Mesenchymal stem cell (in vitro differentiated cells and primary cell): ENCODE measurements at regions not wholly inside any gene's neighbourhood (a gene's known extent, or its start where the extent isn't known, plus 50 kb on each side); places are given as distances from the start of the nearest gene placed in this dataset.

Experiments
- DNase-seq: peaks from one replicate; pipeline ENCODE4 v3.0.0-alpha.2; 2013
- H2AFZ ChIP-seq: one replicate; pipeline ENCODE4 v1.6.1; 2013; ENCODE audit warnings: low read depth, mild to moderate bottlenecking, control low read depth, inconsistent platforms, low read length, moderate library complexity
- H2AK5ac ChIP-seq: 2 replicates; pipeline ENCODE4 v1.6.1; 2013; ENCODE audit warnings: low read length, moderate library complexity, mild to moderate bottlenecking, inconsistent platforms; ENCODE audit not compliant: severe bottlenecking
- H2BK120ac ChIP-seq: one replicate; pipeline ENCODE4 v1.6.1; 2013; ENCODE audit warnings: low read depth, mild to moderate bottlenecking, inconsistent platforms, low read length, moderate library complexity
- H2BK12ac ChIP-seq, 2 experiments: one replicate each; pipeline ENCODE4 v1.6.1; 2013; ENCODE audit warnings: inconsistent platforms in 2 of 2, low read length in 2 of 2, mild to moderate bottlenecking in 2 of 2, moderate library complexity in 2 of 2, control low read depth in 1 of 2
- H2BK15ac ChIP-seq: one replicate; pipeline ENCODE4 v1.6.1; 2013; ENCODE audit warnings: mild to moderate bottlenecking, low read depth, inconsistent platforms; ENCODE audit not compliant: poor library complexity, severe bottlenecking
- H2BK5ac ChIP-seq: 2 replicates; pipeline ENCODE4 v1.6.1; 2013; ENCODE audit warnings: low read depth, mild to moderate bottlenecking, low read length, control low read depth, inconsistent platforms; ENCODE audit not compliant: poor library complexity, severe bottlenecking
- H3K14ac ChIP-seq, 2 experiments: one replicate each; pipeline ENCODE4 v1.6.1; 2013; ENCODE audit warnings: inconsistent platforms in 2 of 2, low read length in 2 of 2, control low read depth in 1 of 2, mild to moderate bottlenecking in 1 of 2, moderate library complexity in 1 of 2
- H3K18ac ChIP-seq, 2 experiments: one replicate each; pipeline ENCODE4 v1.6.1; 2013; ENCODE audit warnings: inconsistent platforms in 2 of 2, low read length in 2 of 2, control low read depth in 1 of 2, low read depth in 1 of 2, mild to moderate bottlenecking in 1 of 2
- H3K23ac ChIP-seq, 2 experiments: one replicate each; pipeline ENCODE4 v1.6.1; 2013; ENCODE audit warnings: inconsistent platforms in 2 of 2, low read length in 2 of 2, mild to moderate bottlenecking in 2 of 2, moderate library complexity in 2 of 2, control low read depth in 1 of 2
- H3K27ac ChIP-seq: 2 replicates; pipeline ENCODE4 v1.5.1; 2013; ENCODE audit warnings: mild to moderate bottlenecking, moderate library complexity, low read length, control low read depth, inconsistent platforms; ENCODE audit not compliant: poor library complexity, severe bottlenecking
- H3K27me3 ChIP-seq, 2 experiments: 2 replicates each; pipeline versions ENCODE4 v1.6.1 to v1.7.0; 2013; ENCODE audit warnings: low read length in 2 of 2, mild to moderate bottlenecking in 2 of 2, moderate library complexity in 2 of 2, control low read depth in 1 of 2, inconsistent platforms in 1 of 2; ENCODE audit not compliant: control insufficient read depth in 1 of 2, insufficient read depth in 1 of 2
- H3K36me3 ChIP-seq, 2 experiments: 2 replicates each; pipeline versions ENCODE4 v1.6.1 to v1.7.0; 2013; ENCODE audit warnings: low read length in 2 of 2, control low read depth in 1 of 2, inconsistent platforms in 1 of 2, low read depth in 1 of 2, mild to moderate bottlenecking in 1 of 2; ENCODE audit not compliant: insufficient read depth in 2 of 2, control insufficient read depth in 1 of 2
- H3K4ac ChIP-seq, 2 experiments: one replicate each; pipeline ENCODE4 v1.6.1; 2013; ENCODE audit warnings: inconsistent platforms in 2 of 2, low read length in 2 of 2, mild to moderate bottlenecking in 2 of 2, moderate library complexity in 2 of 2, control low read depth in 1 of 2, low read depth in 1 of 2
- H3K4me1 ChIP-seq: 2 replicates; pipeline ENCODE4 v1.6.1; 2013; ENCODE audit warnings: low read depth, low read length, control low read depth; ENCODE audit not compliant: control insufficient read depth, insufficient read depth
- H3K4me2 ChIP-seq: 2 replicates; pipeline ENCODE4 v1.6.1; 2013; ENCODE audit warnings: low read length, mild to moderate bottlenecking, inconsistent platforms; ENCODE audit not compliant: poor library complexity, severe bottlenecking
- H3K4me3 ChIP-seq, 2 experiments: 2 replicates each; pipeline versions ENCODE4 v1.5.1 to v1.7.0; 2013; ENCODE audit warnings: low read length in 2 of 2, mild to moderate bottlenecking in 2 of 2, control low read depth in 1 of 2, low read depth in 1 of 2; ENCODE audit not compliant: insufficient read depth in 1 of 2
- H3K79me1 ChIP-seq: replicated peaks from 2 replicates; pipeline ENCODE4 v1.6.1; 2013; ENCODE audit warnings: mild to moderate bottlenecking, control low read depth, low read length, inconsistent platforms; ENCODE audit not compliant: poor library complexity, severe bottlenecking
- H3K9ac ChIP-seq: 2 replicates; pipeline ENCODE4 v1.7.0; 2013; ENCODE audit warnings: mild to moderate bottlenecking, low read length, moderate library complexity
- H3K9me3 ChIP-seq: 2 replicates; pipeline ENCODE4 v1.7.0; 2013; ENCODE audit warnings: mild to moderate bottlenecking, low read length; ENCODE audit not compliant: control insufficient read depth
- H4K8ac ChIP-seq: one replicate; pipeline ENCODE4 v1.6.1; 2013; ENCODE audit warnings: inconsistent platforms, mild to moderate bottlenecking, low read length, moderate library complexity
- H4K91ac ChIP-seq: one replicate; pipeline ENCODE4 v1.6.1; 2013; ENCODE audit warnings: mild to moderate bottlenecking, low read length, inconsistent platforms
- WGBS: methylation state at CpG from one replicate; pipeline ENCODE4 v1.1.7; 2013; ENCODE audit warnings: mixed read lengths; 5-methylcytosine and 5-hydroxymethylcytosine counted together

DNA sequence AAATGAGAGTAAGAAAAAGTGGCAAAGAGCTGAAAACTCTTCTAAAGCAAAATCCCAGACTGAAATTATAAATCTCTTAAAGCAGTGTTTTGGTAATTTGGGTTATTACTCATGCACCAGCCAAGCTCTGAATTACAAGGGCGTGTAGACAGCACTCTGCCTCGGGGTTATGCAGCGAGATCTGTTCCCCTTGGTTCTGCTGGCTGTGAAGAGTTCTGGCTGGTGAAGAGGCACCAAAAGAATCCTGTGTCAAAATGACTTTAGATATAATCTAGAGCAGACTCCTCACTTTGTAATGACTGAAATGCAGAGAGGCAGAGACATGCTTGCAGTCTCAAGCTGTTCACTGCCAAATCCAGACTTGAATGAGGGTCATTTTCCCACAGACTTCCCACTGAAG lies 461.8 kb upstream of the CXADR start:
- H4K8ac ChIP-seq: no peak overlapping the region
- H2AK5ac ChIP-seq: no peak overlapping the region
- H3K18ac ChIP-seq: no peak overlapping the region
- H3K9ac ChIP-seq: no peak overlapping the region
- H2BK120ac ChIP-seq: no peak overlapping the region
- no peak overlapping the region for H3K4ac ChIP-seq
- H3K36me3 ChIP-seq: no peaks in the 10 kb centered on the region
- DNase-seq: no peak
- H3K27ac ChIP-seq: peak overlapping the region; percentile 35
- no peak overlapping the region for H2AFZ ChIP-seq
- H3K4me3 ChIP-seq: no peak overlapping the region
- 31% methylated on average over 3 of the region's 3 CpGs for WGBS
- H2BK12ac ChIP-seq: no peak overlapping the region
- H3K4me1 ChIP-seq: peaks cover 2% of the 10 kb centered on the region
- no peak overlapping the region for H3K23ac ChIP-seq
- no peak overlapping the region for H3K4me2 ChIP-seq
- no peaks in the 10 kb centered on the region for H3K27me3 ChIP-seq
- no peaks in the 10 kb centered on the region for H3K9me3 ChIP-seq
- H3K79me1 ChIP-seq: no peaks in the 10 kb centered on the region
- H3K14ac ChIP-seq: no peak overlapping the region
- no peak overlapping the region for H4K91ac ChIP-seq
- H2BK15ac ChIP-seq: no peak overlapping the region
- H2BK5ac ChIP-seq: no peak overlapping the region

DNA sequence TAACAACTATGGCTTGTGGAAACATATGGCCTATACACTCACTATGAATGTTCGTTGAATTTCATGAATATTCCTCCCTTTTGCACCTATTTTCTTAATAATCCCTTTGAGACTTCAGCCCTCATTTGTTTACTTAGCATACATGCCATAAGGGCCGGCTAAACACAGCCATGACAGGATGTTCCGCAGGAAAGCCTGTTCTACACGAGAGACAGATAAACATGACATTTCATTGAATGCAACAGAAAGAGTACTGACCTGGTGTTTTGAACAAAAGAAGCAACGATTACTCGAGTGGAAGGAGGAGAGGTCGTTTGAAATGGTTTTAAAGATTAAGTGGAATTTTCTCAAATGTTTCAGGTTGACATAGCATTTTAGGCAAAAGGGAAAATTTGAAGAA lies 459.5 kb upstream of the CXADR start:
- no peak overlapping the region for H3K4me3 ChIP-seq
- H3K4me2 ChIP-seq: no peak overlapping the region
- H3K36me3 ChIP-seq: no peaks in the 10 kb centered on the region
- H3K14ac ChIP-seq: no peak overlapping the region
- H3K4ac ChIP-seq: no peak overlapping the region
- DNase-seq: no peak
- 34% methylated on average over 7 of the region's 7 CpGs for WGBS
- no peak overlapping the region for H3K9ac ChIP-seq
- H3K18ac ChIP-seq: no peak overlapping the region
- no peak overlapping the region for H2BK15ac ChIP-seq
- no peak overlapping the region for H4K8ac ChIP-seq
- no peak overlapping the region for H2BK12ac ChIP-seq
- H2AFZ ChIP-seq: no peak overlapping the region
- H3K79me1 ChIP-seq: no peaks in the 10 kb centered on the region
- no peak overlapping the region for H2BK5ac ChIP-seq
- H2AK5ac ChIP-seq: no peak overlapping the region
- H4K91ac ChIP-seq: no peak overlapping the region
- no peak overlapping the region for H3K27ac ChIP-seq
- no peaks in the 10 kb centered on the region for H3K9me3 ChIP-seq
- H3K27me3 ChIP-seq: no peaks in the 10 kb centered on the region
- H3K23ac ChIP-seq: no peak overlapping the region
- H2BK120ac ChIP-seq: no peak overlapping the region
- H3K4me1 ChIP-seq: peaks cover 2% of the 10 kb centered on the region

DNA sequence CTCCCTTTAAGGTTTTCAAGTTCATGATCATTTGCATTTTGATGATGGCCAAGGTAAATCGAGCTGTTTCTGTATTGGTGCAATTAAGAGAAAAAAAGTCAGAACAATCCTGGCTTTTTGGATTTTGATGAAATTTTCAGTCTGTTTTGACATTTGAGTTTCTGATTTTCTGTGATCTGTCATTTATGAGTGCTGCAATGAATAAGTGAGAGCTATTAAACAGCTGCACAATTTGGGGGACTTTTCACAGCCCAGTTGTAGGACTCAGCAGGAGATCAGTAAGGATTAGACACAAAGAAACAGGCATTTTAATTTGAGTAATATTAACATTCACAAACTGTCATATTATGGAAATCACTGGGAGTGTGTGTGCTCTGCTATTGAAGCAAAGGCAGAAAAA lies 452.9 kb upstream of the CXADR start:
- H4K91ac ChIP-seq: no peak overlapping the region
- H3K9me3 ChIP-seq: no peaks in the 10 kb centered on the region
- no peak overlapping the region for H2BK15ac ChIP-seq
- H2BK120ac ChIP-seq: no peak overlapping the region
- H2BK12ac ChIP-seq: no peak overlapping the region
- H2AK5ac ChIP-seq: no peak overlapping the region
- no peak overlapping the region for H4K8ac ChIP-seq
- no peak for DNase-seq
- H3K23ac ChIP-seq: no peak overlapping the region
- H2AFZ ChIP-seq: no peak overlapping the region
- H3K4me1 ChIP-seq: no peaks in the 10 kb centered on the region
- no peak overlapping the region for H3K4me2 ChIP-seq
- H2BK5ac ChIP-seq: no peak overlapping the region
- no peaks in the 10 kb centered on the region for H3K36me3 ChIP-seq
- no peaks in the 10 kb centered on the region for H3K79me1 ChIP-seq
- H3K4me3 ChIP-seq: no peak overlapping the region
- H3K18ac ChIP-seq: no peak overlapping the region
- WGBS: 58% methylated on average over 1 of the region's 1 CpG
- H3K4ac ChIP-seq: no peak overlapping the region
- no peak overlapping the region for H3K27ac ChIP-seq
- no peak overlapping the region for H3K9ac ChIP-seq
- H3K27me3 ChIP-seq: no peaks in the 10 kb centered on the region
- no peak overlapping the region for H3K14ac ChIP-seq

DNA sequence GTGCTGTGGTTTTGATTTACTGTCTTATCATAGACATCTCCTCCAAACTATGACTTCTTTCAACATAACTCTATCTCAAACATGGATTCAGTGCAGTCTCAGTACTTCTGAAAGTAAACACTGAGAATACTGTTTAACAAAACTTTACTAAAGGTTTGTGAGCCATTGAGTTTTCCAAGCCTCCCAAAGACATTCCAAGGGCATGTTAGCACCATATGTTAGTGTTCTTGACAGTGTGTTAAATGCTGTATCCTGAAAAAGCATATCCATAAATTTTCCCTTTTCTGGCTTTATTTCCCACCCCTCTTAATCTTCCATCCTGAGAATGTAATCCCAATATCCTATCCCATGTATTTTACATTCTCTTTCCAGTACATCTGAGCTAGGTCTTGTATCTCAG lies 446.8 kb upstream of the CXADR start:
- no peaks in the 10 kb centered on the region for H3K36me3 ChIP-seq
- H3K4ac ChIP-seq: no peak overlapping the region
- no peak overlapping the region for H3K27ac ChIP-seq
- H3K4me3 ChIP-seq: no peak overlapping the region
- no peaks in the 10 kb centered on the region for H3K4me1 ChIP-seq
- no peak overlapping the region for H2BK15ac ChIP-seq
- no peak overlapping the region for H3K18ac ChIP-seq
- H3K79me1 ChIP-seq: no peaks in the 10 kb centered on the region
- no peak overlapping the region for H2AFZ ChIP-seq
- no peak overlapping the region for H3K4me2 ChIP-seq
- H3K27me3 ChIP-seq: no peaks in the 10 kb centered on the region
- no peaks in the 10 kb centered on the region for H3K9me3 ChIP-seq
- H2BK12ac ChIP-seq: no peak overlapping the region
- no peak overlapping the region for H2AK5ac ChIP-seq
- no peak overlapping the region for H3K14ac ChIP-seq
- no peak overlapping the region for H3K23ac ChIP-seq
- H3K9ac ChIP-seq: no peak overlapping the region
- H2BK5ac ChIP-seq: no peak overlapping the region
- no peak overlapping the region for H2BK120ac ChIP-seq
- no peak overlapping the region for H4K8ac ChIP-seq
- H4K91ac ChIP-seq: no peak overlapping the region
- no peak for DNase-seq
